ENCODE measurements at regions not wholly inside any gene's neighbourhood (a gene's known extent, or its start where the extent isn't known, plus 50 kb on each side); places are given as distances from the start of the nearest gene placed in this dataset.

DNA sequence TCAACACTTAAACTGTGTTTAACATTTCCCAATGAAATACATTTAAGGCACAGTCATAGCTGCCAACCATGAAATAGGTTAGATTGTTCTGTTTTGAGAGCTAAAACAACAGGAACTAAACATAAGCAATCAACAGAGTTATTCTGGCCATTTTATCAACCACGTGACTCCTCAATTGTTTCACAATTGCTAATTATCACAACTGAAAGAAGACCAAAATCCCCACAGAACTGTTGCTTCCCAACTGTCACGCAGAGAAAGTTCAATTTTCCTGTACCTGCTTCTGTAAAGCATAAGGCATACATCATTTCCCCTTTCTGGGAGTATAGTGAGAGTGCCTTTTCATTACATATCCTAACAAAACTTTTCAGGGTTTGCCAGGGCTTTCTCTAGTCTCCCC lies 248.6 kb downstream of the EPHA4 start:
- H3K4me1 ChIP-seq = no peaks in the 10 kb centered on the region
- no peaks in the 10 kb centered on the region for H3K27me3 ChIP-seq
- intact Hi-C loops (cut with DNase I) = no loop called here
- DNase-seq = no peak
- TF ChIP-seq, protein P1, sequence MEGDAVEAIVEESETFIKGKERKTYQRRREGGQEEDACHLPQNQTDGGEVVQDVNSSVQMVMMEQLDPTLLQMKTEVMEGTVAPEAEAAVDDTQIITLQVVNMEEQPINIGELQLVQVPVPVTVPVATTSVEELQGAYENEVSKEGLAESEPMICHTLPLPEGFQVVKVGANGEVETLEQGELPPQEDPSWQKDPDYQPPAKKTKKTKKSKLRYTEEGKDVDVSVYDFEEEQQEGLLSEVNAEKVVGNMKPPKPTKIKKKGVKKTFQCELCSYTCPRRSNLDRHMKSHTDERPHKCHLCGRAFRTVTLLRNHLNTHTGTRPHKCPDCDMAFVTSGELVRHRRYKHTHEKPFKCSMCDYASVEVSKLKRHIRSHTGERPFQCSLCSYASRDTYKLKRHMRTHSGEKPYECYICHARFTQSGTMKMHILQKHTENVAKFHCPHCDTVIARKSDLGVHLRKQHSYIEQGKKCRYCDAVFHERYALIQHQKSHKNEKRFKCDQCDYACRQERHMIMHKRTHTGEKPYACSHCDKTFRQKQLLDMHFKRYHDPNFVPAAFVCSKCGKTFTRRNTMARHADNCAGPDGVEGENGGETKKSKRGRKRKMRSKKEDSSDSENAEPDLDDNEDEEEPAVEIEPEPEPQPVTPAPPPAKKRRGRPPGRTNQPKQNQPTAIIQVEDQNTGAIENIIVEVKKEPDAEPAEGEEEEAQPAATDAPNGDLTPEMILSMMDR (IDR thresholded peaks at IDR 0.05) = no peak
- no peak overlapping the region for H3K4me3 ChIP-seq
- H3K36me3 ChIP-seq = no peaks in the 10 kb centered on the region
- no peak overlapping the region for H3K27ac ChIP-seq
- no peak for ATAC-seq
- H3K9me3 ChIP-seq = peaks cover 0 to 7% of the 10 kb centered on the region in 2 donors

DNA sequence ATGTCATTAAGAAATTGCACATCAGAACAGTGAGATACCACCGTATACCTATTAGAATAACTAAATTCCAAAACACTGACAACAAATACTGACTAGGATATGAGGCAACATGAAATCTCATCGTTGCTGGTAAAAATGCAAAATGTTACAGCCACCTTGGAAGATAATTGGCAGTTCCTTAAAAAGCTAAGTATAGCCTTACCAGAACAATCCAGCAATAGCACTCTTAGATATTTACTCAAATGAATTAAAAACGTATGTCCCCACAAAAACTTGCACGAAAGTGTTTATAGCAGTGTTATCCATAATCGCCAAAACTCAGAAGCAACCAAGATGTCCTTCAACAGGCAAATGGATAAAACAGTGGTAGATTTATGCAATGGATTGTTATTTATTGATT lies 241.7 kb downstream of the EPHA4 start:
- Histone ChIP-seq H3K27ac (no peak overlapping the region), H3K9me3 (peaks cover 0 to 13% of the 10 kb centered on the region in 2 donors), H3K4me3 (no peak overlapping the region), H3K27me3 (no peaks in the 10 kb centered on the region), H3K4me1 (no peaks in the 10 kb centered on the region), H3K36me3 (no peaks in the 10 kb centered on the region)
- DNase-seq (no peak), ATAC-seq (no peak)
- intact Hi-C loops (cut with DNase I) = no loop called here
- TF ChIP-seq, protein P1 (IDR thresholded peaks at IDR 0.05) = no peak

DNA sequence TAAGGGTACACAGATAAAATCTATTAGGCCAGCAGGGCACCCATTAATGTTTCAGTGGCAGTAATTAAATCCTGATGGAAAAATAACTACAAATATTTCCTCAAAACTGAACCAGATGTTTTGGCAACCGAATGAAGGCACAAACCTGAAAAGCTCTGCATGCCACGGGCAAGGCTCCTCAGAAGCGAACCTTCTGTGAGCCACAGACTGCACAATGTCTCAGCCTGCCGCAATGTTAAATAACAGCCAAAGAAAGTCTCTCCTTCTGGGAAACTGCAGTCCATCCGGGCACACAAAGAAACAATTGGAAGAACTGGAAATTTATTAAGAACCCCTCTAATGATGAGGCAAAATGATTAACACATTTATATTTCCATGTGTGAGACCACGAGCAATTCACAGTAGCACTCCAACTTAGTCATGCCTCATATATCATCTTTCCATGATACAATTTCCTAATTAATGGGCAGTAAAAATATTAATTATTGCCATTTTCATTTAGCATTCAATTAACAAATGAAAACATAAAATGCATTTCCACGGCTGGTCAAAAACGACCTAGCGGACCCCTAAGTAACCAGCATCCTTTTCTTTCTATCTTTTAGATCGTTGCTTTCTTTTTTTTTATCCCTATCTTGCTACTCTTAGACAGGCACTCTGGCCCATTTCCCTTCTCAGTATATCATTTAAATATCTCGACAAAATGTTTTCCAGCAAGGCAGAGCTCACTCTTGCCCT lies 237.5 kb downstream of the EPHA4 start:
- H3K4me3 ChIP-seq = no peak overlapping the region
- peaks cover 0 to 6% of the 10 kb centered on the region in 2 donors for H3K9me3 ChIP-seq
- DNase-seq = no peak
- H3K27ac ChIP-seq = no peak overlapping the region
- no peaks in the 10 kb centered on the region for H3K27me3 ChIP-seq
- H3K36me3 ChIP-seq = no peaks in the 10 kb centered on the region
- TF ChIP-seq, protein P1 (IDR thresholded peaks at IDR 0.05) = no peak
- H3K4me1 ChIP-seq = no peaks in the 10 kb centered on the region
- no peak for ATAC-seq
- intact Hi-C loops (cut with DNase I) = no loop called here

DNA sequence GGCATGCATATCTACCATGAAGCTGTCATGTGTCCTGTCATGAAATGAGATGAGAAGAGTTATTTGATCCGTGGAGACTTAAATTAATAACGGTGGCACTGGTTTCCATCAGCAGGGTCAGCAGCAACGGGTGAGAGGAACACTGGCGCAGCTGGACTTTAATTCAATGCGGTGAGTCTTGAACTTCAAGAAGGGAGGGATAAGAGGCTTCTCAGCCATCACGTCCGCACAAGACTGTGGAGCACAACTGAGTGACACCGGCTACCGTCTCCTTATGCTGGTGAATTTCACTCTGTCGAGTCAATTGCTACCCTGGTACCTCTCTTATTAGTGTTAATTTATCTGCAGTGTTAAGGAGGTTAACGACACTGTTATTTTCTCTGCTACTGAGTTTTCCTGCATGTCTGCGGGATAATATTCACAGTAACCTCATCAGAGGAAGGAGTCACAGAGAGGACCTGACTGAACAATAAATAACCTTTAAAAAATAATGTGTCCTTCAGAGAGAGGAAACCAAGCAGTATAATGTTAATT lies 236.8 kb downstream of the EPHA4 start:
- no peaks in the 10 kb centered on the region for H3K4me1 ChIP-seq
- ATAC-seq = no peak
- peaks cover 0 to 6% of the 10 kb centered on the region in 2 donors for H3K9me3 ChIP-seq
- intact Hi-C loops (cut with DNase I) = no loop called here
- TF ChIP-seq, protein P1 (IDR thresholded peaks at IDR 0.05) = no peak
- H3K36me3 ChIP-seq = no peaks in the 10 kb centered on the region
- DNase-seq = no peak
- H3K27me3 ChIP-seq = no peaks in the 10 kb centered on the region
- no peak overlapping the region for H3K4me3 ChIP-seq
- H3K27ac ChIP-seq = no peak overlapping the region

DNA sequence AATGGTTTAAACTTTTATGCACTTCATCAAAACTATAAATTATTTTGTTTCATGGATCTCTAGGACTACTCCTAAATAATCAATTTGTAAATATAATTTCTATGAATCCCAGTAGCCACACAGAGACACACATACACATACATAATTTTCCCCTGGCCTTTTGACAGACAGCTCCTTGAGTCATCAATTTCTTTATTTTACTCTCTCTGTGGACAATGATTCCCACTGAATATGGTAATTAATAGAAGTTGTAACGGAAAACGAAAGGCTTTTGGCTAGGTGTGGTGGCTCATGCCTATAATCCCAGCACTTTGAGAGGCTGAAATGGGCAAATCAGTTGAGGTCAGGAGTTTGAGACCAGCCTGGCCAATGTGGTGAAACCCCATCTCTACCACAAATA lies 235.1 kb downstream of the EPHA4 start:
- Histone ChIP-seq H3K4me1 (no peaks in the 10 kb centered on the region), H3K36me3 (no peaks in the 10 kb centered on the region), H3K4me3 (no peak overlapping the region), H3K27me3 (no peaks in the 10 kb centered on the region), H3K27ac (no peak overlapping the region), H3K9me3 (peaks cover 0 to 4% of the 10 kb centered on the region in 2 donors)
- DNase-seq = no peak
- intact Hi-C loops (cut with DNase I) = no loop called here
- TF ChIP-seq, protein P1 (IDR thresholded peaks at IDR 0.05) = no peak
- ATAC-seq = no peak
